Hepatocyte (in vitro differentiated cells): ENCODE measurements at regions not wholly inside any gene's neighbourhood (a gene's known extent, or its start where the extent isn't known, plus 50 kb on each side); places are given as distances from the start of the nearest gene placed in this dataset.

ENCODE experiments used
- DNase-seq: peaks from one replicate; pipeline ENCODE4 v3.0.0-alpha.2; 2016; ENCODE audit warnings: low spot score
- H2AFZ ChIP-seq: fragments of 200-600 bp; sonication (generic); 2 replicates; pipeline ENCODE4 v1.6.0; 2016; ENCODE audit warnings: antibody characterized with exemption, mild to moderate bottlenecking
- H3K27ac ChIP-seq: fragments of 200-600 bp; sonication (generic); 2 replicates; pipeline ENCODE4 v1.5.1; 2016; ENCODE audit warnings: mild to moderate bottlenecking
- H3K27me3 ChIP-seq: fragments of 200-600 bp; sonication (generic); 2 replicates; pipeline ENCODE4 v1.6.1; 2016
- H3K36me3 ChIP-seq: fragments of 200-600 bp; sonication (generic); replicated peaks from 2 replicates; pipeline ENCODE4 v1.5.1; 2016; ENCODE audit warnings: low read depth; ENCODE audit not compliant: insufficient read depth
- H3K4me1 ChIP-seq: fragments of 200-600 bp; sonication (generic); 2 replicates; pipeline ENCODE4 v1.5.1; 2016; ENCODE audit warnings: mild to moderate bottlenecking, moderate library complexity; ENCODE audit not compliant: insufficient read depth
- H3K4me2 ChIP-seq: fragments of 200-600 bp; sonication (generic); 2 replicates; pipeline ENCODE4 v1.6.0; 2016
- H3K4me3 ChIP-seq: fragments of 200-600 bp; sonication (generic); 2 replicates; pipeline ENCODE4 v1.5.1; 2016; ENCODE audit warnings: mild to moderate bottlenecking
- H3K79me2 ChIP-seq: fragments of 200-600 bp; sonication (generic); 2 replicates; pipeline ENCODE4 v1.6.0; 2017; ENCODE audit warnings: mild to moderate bottlenecking
- H3K9me2 ChIP-seq: fragments of 200-600 bp; sonication (generic); replicated peaks from 2 replicates; pipeline ENCODE4 v1.6.0; 2017; ENCODE audit warnings: mild to moderate bottlenecking; ENCODE audit not compliant: insufficient read depth
- H3K9me3 ChIP-seq: fragments of 200-600 bp; sonication (generic); 2 replicates; pipeline ENCODE4 v1.5.1; 2016; ENCODE audit warnings: low read depth, mild to moderate bottlenecking
- H4K20me1 ChIP-seq: fragments of 200-600 bp; sonication (generic); 2 replicates; pipeline ENCODE4 v1.6.0; 2016; ENCODE audit warnings: mild to moderate bottlenecking; ENCODE audit not compliant: insufficient read depth, poor library complexity, severe bottlenecking
- CTCF ChIP-seq: fragments of 200-600 bp; sonication (generic); IDR thresholded peaks from 2 replicates; pipeline ENCODE4 v1.5.1; 2016; ENCODE audit warnings: antibody characterized with exemption, mild to moderate bottlenecking; ENCODE audit not compliant: poor library complexity
- EZH2 ChIP-seq: fragments of 200-600 bp; sonication (generic); IDR thresholded peaks from 2 replicates; pipeline ENCODE4 v1.6.1; 2016; ENCODE audit warnings: antibody characterized with exemption, mild to moderate bottlenecking, borderline replicate concordance
- EZH2phosphoT487 ChIP-seq: fragments of 200-600 bp; sonication (generic); IDR thresholded peaks from one replicate; pipeline ENCODE4 v1.6.1; 2018; ENCODE audit warnings: antibody characterized with exemption, mild to moderate bottlenecking, low read depth, moderate library complexity; ENCODE audit not compliant: unreplicated experiment, severe bottlenecking
- WGBS: methylation state at CpG from one replicate; pipeline ENCODE4 v1.1.6; 2016; ENCODE audit warnings: low lambda C conversion rate; ENCODE audit errors: missing lambda C conversion rate; 5-methylcytosine and 5-hydroxymethylcytosine counted together

DNA sequence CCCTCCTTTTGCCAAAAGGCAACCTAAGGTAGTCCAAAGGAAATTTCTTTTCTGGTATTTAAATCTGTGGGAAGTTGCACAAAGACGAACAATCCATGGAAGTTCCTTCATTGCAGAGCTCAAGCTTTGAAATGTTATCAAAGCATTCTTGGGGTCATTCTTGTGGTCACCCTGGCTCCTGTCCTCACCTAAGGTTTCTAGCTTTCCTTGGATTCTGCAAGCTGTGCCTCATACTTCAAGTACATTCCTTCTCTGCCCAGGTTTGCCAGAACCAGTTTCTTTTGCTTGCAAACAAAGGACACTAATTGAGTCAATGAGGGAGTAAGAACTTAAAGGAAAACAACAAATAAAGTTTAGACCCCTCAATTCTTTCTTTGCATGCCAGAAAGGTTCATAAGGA is 329.8 kb upstream of the PDZRN3 start:
- Histone ChIP-seq H3K27me3 (no peaks in the 10 kb centered on the region), H3K9me2 (no peaks in the 10 kb centered on the region), H3K4me1 (no peaks in the 10 kb centered on the region), H2AFZ (no peak overlapping the region), H3K4me3 (no peak overlapping the region), H3K9me3 (no peaks in the 10 kb centered on the region), H3K36me3 (no peaks in the 10 kb centered on the region), H3K79me2 (no peaks in the 10 kb centered on the region), H4K20me1 (no peaks in the 10 kb centered on the region), H3K27ac (no peak overlapping the region), H3K4me2 (no peak overlapping the region)
- DNase-seq: no peak
- TF ChIP-seq EZH2 (no peak), CTCF (no peak), EZH2phosphoT487 (no peak)
- WGBS: 50% methylated on average over 1 of the region's 1 CpG

DNA sequence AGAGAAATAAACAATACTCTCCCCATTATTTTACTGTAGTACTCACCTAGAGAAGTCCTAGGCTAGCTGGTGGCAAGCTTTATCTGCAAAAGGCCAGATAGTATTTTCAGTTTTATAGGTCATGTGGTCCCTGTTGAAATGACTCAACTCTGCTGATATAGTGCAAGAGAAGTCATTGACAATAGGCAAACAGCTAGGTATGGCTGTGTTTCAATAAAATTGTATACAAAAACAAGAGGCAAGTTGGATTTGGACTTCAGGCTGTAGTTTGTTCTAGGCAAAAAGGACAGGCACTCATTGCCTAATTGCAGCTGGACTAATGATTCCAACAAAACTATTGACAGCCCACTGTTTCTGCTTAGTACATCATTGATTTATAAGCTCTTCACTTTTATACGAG is 328.0 kb upstream of the PDZRN3 start:
- Histone ChIP-seq H3K4me2 (no peak overlapping the region), H3K9me2 (no peaks in the 10 kb centered on the region), H3K27me3 (no peaks in the 10 kb centered on the region), H3K27ac (no peak overlapping the region), H3K4me1 (no peaks in the 10 kb centered on the region), H3K9me3 (no peaks in the 10 kb centered on the region), H3K79me2 (no peaks in the 10 kb centered on the region), H3K36me3 (no peaks in the 10 kb centered on the region), H4K20me1 (no peaks in the 10 kb centered on the region), H3K4me3 (no peak overlapping the region), H2AFZ (no peak overlapping the region)
- no peak for DNase-seq
- 87% methylated on average over 1 of the region's 1 CpG for WGBS
- TF ChIP-seq EZH2 (no peak), EZH2phosphoT487 (no peak), CTCF (no peak)

DNA sequence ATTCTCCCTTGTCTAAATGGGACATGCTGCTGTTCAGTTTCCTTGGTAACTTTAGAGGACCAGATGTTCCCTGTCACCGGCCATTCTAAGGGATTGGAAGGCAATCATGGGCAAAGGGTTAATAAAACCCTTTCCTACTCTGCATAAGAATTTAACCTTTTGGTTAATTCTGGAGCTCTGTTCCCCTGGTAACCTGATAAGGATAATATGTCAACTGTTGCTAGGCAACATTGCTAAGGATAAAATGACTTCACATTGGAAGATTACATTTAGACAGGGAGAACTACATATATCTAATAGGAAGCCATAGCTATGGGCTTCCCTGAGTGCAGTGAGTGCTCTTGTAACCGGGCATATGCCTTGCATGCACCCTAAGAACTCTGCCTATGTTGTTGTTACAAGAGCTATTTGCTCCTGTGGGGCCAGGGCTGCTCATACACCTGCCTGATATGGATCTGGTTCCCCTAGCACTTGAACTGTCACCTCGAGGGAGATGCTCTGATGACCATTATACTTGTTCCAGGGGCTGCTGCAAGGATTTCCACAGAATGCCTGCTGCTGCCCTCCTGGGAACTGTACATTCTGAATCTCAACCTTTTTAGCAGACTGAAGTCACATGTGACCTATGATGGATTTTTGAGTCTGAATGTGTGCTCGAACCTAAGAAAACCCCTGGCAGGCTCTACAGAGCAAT is 326.3 kb upstream of the PDZRN3 start:
- no peak for TF ChIP-seq CTCF
- no peak for TF ChIP-seq EZH2phosphoT487
- no peak for TF ChIP-seq EZH2
- no peak overlapping the region for H3K4me3 ChIP-seq
- H4K20me1 ChIP-seq: no peaks in the 10 kb centered on the region
- no peak for DNase-seq
- no peaks in the 10 kb centered on the region for H3K79me2 ChIP-seq
- H3K27me3 ChIP-seq: no peaks in the 10 kb centered on the region
- H3K36me3 ChIP-seq: no peaks in the 10 kb centered on the region
- no peaks in the 10 kb centered on the region for H3K9me2 ChIP-seq
- H3K4me1 ChIP-seq: no peaks in the 10 kb centered on the region
- no peak overlapping the region for H2AFZ ChIP-seq
- 61% methylated on average over 4 of the region's 4 CpGs for WGBS
- H3K27ac ChIP-seq: no peak overlapping the region
- no peak overlapping the region for H3K4me2 ChIP-seq
- H3K9me3 ChIP-seq: no peaks in the 10 kb centered on the region

GRCh38 chr3:73945541-73945940 is 320.8 kb upstream of the PDZRN3 start:
- Histone ChIP-seq H3K36me3 (no peaks in the 10 kb centered on the region), H3K27ac (no peak overlapping the region), H3K79me2 (no peaks in the 10 kb centered on the region), H3K4me3 (no peak overlapping the region), H4K20me1 (no peaks in the 10 kb centered on the region), H3K4me2 (no peak overlapping the region), H2AFZ (no peak overlapping the region), H3K27me3 (no peaks in the 10 kb centered on the region), H3K9me2 (no peaks in the 10 kb centered on the region), H3K9me3 (no peaks in the 10 kb centered on the region), H3K4me1 (no peaks in the 10 kb centered on the region)
- no peak for TF ChIP-seq CTCF
- TF ChIP-seq EZH2phosphoT487: no peak
- TF ChIP-seq EZH2: no peak
- DNase-seq: no peak
- WGBS: 92% methylated on average over 4 of the region's 4 CpGs
